K562 (cell line): ENCODE measurements at regions not wholly inside any gene's neighbourhood (a gene's known extent, or its start where the extent isn't known, plus 50 kb on each side); places are given as distances from the start of the nearest gene placed in this dataset.

ENCODE experiments used
- CAMTA2 ChIP-seq: fragments of 250-450 bp; sonication (Bioruptor Pico); conservative IDR thresholded peaks from 2 replicates; pipeline ENCODE4 v1.5.1; 2022
- CEBPG ChIP-seq, 3 experiments: fragments of 200-800 bp in 1 of 3; sonication (Bioruptor generic) in 1 of 3; sonication (generic) in 1 of 3; formaldehyde crosslinking in 1 of 3; IDR thresholded peaks in 2 of 3; conservative IDR thresholded peaks in 1 of 3; 2 replicates each; pipeline versions ENCODE4 v1.6.1 to v1.8.0; 2016 to 2022; ENCODE audit warnings: missing compliant biosample characterization in 2 of 3, missing genetic modification characterization in 2 of 3, mild to moderate bottlenecking in 1 of 3, missing genetic modification reagents in 1 of 3
- MITF ChIP-seq: IDR thresholded peaks from 2 replicates; pipeline ENCODE4 v1.6.1; 2014; ENCODE audit warnings: antibody characterized with exemption
- MLLT1 ChIP-seq, 2 experiments: fragments of 450-650 bp; IDR thresholded peaks; 2 replicates each; pipeline ENCODE4 v1.6.1; 2016
- MTF1 ChIP-seq: fragments of 250-450 bp; sonication (Bioruptor Pico); IDR thresholded peaks from 2 replicates; pipeline ENCODE4 v1.9.0; 2021; ENCODE audit warnings: moderate library complexity, mild to moderate bottlenecking, inconsistent platforms, borderline replicate concordance
- SMAD4 ChIP-seq: fragments of 250-450 bp; sonication (Bioruptor Pico); conservative IDR thresholded peaks from 2 replicates; pipeline ENCODE4 v1.8.0; 2021; ENCODE audit warnings: inconsistent platforms, mild to moderate bottlenecking, moderate library complexity
- SNIP1 ChIP-seq: fragments of 450-650 bp; IDR thresholded peaks from 2 replicates; pipeline ENCODE4 v1.7.1; 2017; ENCODE audit warnings: low read depth, mild to moderate bottlenecking
- SPI1 ChIP-seq: IDR thresholded peaks from 2 replicates; pipeline ENCODE4 v1.6.1; 2011; ENCODE audit warnings: low read depth, low read length, control low read depth, borderline replicate concordance
- UBTF ChIP-seq, 2 experiments: IDR thresholded peaks; 2 replicates each; pipeline ENCODE4 v1.6.1; 2012; ENCODE audit warnings: improper control_type of control experiment in 2 of 2, low read depth in 2 of 2, low read length in 2 of 2, borderline replicate concordance in 1 of 2
- ZKSCAN8 ChIP-seq: fragments of 200-800 bp; sonication (Bioruptor generic); IDR thresholded peaks from 2 replicates; pipeline ENCODE4 v1.6.1; 2016; ENCODE audit warnings: missing genetic modification characterization, missing compliant biosample characterization
- ZNF449 ChIP-seq: fragments of 250-450 bp; sonication (Bioruptor Pico); IDR thresholded peaks from 2 replicates; pipeline ENCODE4 v1.8.0; 2022; ENCODE audit warnings: moderate library complexity, mild to moderate bottlenecking, inconsistent platforms
- ZNF592 ChIP-seq: fragments of 450-650 bp; IDR thresholded peaks from 2 replicates; pipeline ENCODE4 v1.6.1; 2017; ENCODE audit warnings: antibody characterized with exemption, mild to moderate bottlenecking
- ZSCAN29 ChIP-seq: fragments of 450-650 bp; IDR thresholded peaks from 2 replicates; pipeline ENCODE4 v1.6.1; 2017
- TF ChIP-seq, protein P1 (sequence below): sonication (generic); formaldehyde crosslinking; IDR thresholded peaks from 2 replicates; pipeline ENCODE4 v1.9.0; 2022; ENCODE audit warnings: mild to moderate bottlenecking, missing genetic modification reagents

GRCh38 chr12:14257734-14258574 is 107.5 kb upstream of the ATF7IP start (continued):
- TF ChIP-seq CAMTA2 (CRISPR knock-in tag) (no peak), CEBPG (CRISPR knock-in tag; IDR thresholded peaks at IDR 0.05) (peak; percentile 78), CEBPG (tag; conservative IDR thresholded peaks at IDR 0.05 in 1 of 2, IDR thresholded peaks at IDR 0.05 in 1 of 2) (peak; percentile 90 to 93), SNIP1 (no peak), SMAD4 (CRISPR knock-in tag) (peak; percentile 93), ZKSCAN8 (peak; percentile 56), ZSCAN29 (peak; percentile 96), ZNF592 (peak; percentile 82), MLLT1 (IDR thresholded peaks at IDR 0.05) (0 out of 4 replicates have a peak, but pooled peaks have one; percentile 7 to 17), MTF1 (CRISPR knock-in tag) (no peak), ZNF449 (no peak), SPI1 (no peak), MITF (no peak), UBTF (IDR thresholded peaks at IDR 0.05; ENCODE audit: borderline replicate concordance in 1 of 2, low read depth in 2 of 2, low read length in 2 of 2) (no peak)
- TF ChIP-seq, protein P1, sequence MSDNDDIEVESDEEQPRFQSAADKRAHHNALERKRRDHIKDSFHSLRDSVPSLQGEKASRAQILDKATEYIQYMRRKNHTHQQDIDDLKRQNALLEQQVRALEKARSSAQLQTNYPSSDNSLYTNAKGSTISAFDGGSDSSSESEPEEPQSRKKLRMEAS = no peak
